OCI-LY1 (cell line): ENCODE measurements at regions not wholly inside any gene's neighbourhood (a gene's known extent, or its start where the extent isn't known, plus 50 kb on each side); places are given as distances from the start of the nearest gene placed in this dataset.

Source experiments
- H2AFZ ChIP-seq: fragments of 200-600 bp; sonication (generic), shearing (Covaris generic); 2 replicates; pipeline ENCODE4 v1.6.0; 2014; ENCODE audit warnings: antibody characterized with exemption, mild to moderate bottlenecking, low read length
- H3F3A ChIP-seq: fragments of 200-600 bp; sonication (generic), shearing (Covaris generic); 2 replicates; pipeline ENCODE4 v1.6.0; 2014; ENCODE audit warnings: mild to moderate bottlenecking, antibody characterized with exemption, low read length, moderate library complexity; ENCODE audit not compliant: insufficient read depth
- H3K27ac ChIP-seq: fragments of 200-600 bp; sonication (generic); 2 replicates; pipeline ENCODE4 v1.5.1; 2014; ENCODE audit warnings: low read length, mixed run types, mild to moderate bottlenecking, low read depth; ENCODE audit not compliant: poor library complexity, severe bottlenecking
- H3K27me3 ChIP-seq: fragments of 200-600 bp; sonication (generic); 2 replicates; pipeline ENCODE4 v1.6.0; 2014; ENCODE audit warnings: antibody characterized with exemption, mild to moderate bottlenecking, low read length, moderate library complexity; ENCODE audit not compliant: insufficient read depth
- H3K36me3 ChIP-seq: fragments of 200-600 bp; sonication (generic); 2 replicates; pipeline ENCODE4 v1.6.1; 2014; ENCODE audit warnings: mild to moderate bottlenecking, antibody characterized with exemption, low read length, moderate library complexity, mixed read lengths; ENCODE audit not compliant: insufficient read depth
- H3K4me1 ChIP-seq: fragments of 200-600 bp; sonication (generic); 2 replicates; pipeline ENCODE4 v1.5.1; 2014; ENCODE audit warnings: mild to moderate bottlenecking, low read length, moderate library complexity; ENCODE audit not compliant: insufficient read depth, severe bottlenecking
- H3K4me2 ChIP-seq: fragments of 200-600 bp; sonication (generic), shearing (Covaris generic); 2 replicates; pipeline ENCODE4 v1.6.1; 2014; ENCODE audit warnings: low read length
- H3K4me3 ChIP-seq: fragments of 200-600 bp; sonication (generic); 2 replicates; pipeline ENCODE4 v1.5.1; 2014; ENCODE audit warnings: low read length, low read depth, mild to moderate bottlenecking, mixed read lengths; ENCODE audit not compliant: poor library complexity, severe bottlenecking
- H3K79me2 ChIP-seq: fragments of 200-600 bp; shearing (Covaris generic); 2 replicates; pipeline ENCODE4 v1.6.1; 2016; ENCODE audit warnings: mixed run types, low read length, mixed read lengths; ENCODE audit not compliant: insufficient read depth
- H3K9ac ChIP-seq: fragments of 200-600 bp; sonication (generic), shearing (Covaris generic); 2 replicates; pipeline ENCODE4 v1.6.1; 2014; ENCODE audit warnings: mild to moderate bottlenecking, low read length, mixed read lengths
- H3K9me2 ChIP-seq: fragments of 200-600 bp; sonication (generic), shearing (Covaris generic); 2 replicates; pipeline ENCODE4 v1.6.1; 2014; ENCODE audit warnings: low read depth, mild to moderate bottlenecking, low read length, mixed read lengths
- H3K9me3 ChIP-seq: fragments of 200-600 bp; shearing (Covaris generic); 2 replicates; pipeline ENCODE4 v1.6.1; 2014; ENCODE audit warnings: low read length, mixed read lengths
- H4K20me1 ChIP-seq: fragments of 200-600 bp; sonication (generic), shearing (Covaris generic); 2 replicates; pipeline ENCODE4 v1.6.0; 2016; ENCODE audit warnings: mild to moderate bottlenecking, low read length; ENCODE audit not compliant: insufficient read depth
- EZH2 ChIP-seq: fragments of 200-600 bp; sonication (generic), shearing (Covaris generic); IDR thresholded peaks from 2 replicates; pipeline ENCODE4 v1.8.0; 2017; ENCODE audit warnings: borderline replicate concordance, mixed run types, mild to moderate bottlenecking, antibody characterized with exemption, low read length, moderate library complexity, mixed read lengths
- TF ChIP-seq, protein P1 (sequence below): fragments of 200-600 bp; sonication (generic), shearing (Covaris generic); IDR thresholded peaks from 2 replicates; pipeline ENCODE4 v1.5.1; 2017; ENCODE audit warnings: mild to moderate bottlenecking, antibody characterized with exemption, low read length, moderate library complexity, mixed read lengths

DNA sequence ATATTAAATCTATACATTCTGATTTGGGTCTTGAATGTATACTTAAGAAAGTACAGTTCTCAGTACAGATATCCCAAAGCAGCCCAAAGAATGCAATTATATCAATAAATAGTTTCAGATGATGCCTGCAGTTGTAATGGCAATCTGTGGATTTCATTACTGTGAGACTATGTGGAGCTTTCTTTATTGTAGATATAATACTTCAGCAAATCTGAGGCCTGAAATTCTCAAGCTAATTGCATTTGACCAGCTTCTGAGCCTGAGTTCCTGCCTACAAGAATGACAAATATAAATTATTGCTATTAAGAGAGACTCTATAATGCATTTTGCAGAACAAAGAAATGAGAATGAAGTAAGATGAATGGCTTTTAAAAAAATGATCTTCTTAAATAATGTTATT is 320.3 kb downstream of the DKK2 start:
- H3K27me3 ChIP-seq: no peaks in the 10 kb centered on the region

GRCh38 chr4:106708464-106708816 is 327.7 kb downstream of the DKK2 start:
- no peaks in the 10 kb centered on the region for H4K20me1 ChIP-seq
- H3F3A ChIP-seq: no peaks in the 10 kb centered on the region
- no peak overlapping the region for H2AFZ ChIP-seq
- H3K4me3 ChIP-seq: no peak overlapping the region
- no peaks in the 10 kb centered on the region for H3K9me3 ChIP-seq
- H3K9me2 ChIP-seq: no peaks in the 10 kb centered on the region
- H3K4me1 ChIP-seq: no peaks in the 10 kb centered on the region
- H3K4me2 ChIP-seq: no peak overlapping the region
- no peak overlapping the region for H3K27ac ChIP-seq
- no peak for TF ChIP-seq EZH2
- TF ChIP-seq, protein P1, sequence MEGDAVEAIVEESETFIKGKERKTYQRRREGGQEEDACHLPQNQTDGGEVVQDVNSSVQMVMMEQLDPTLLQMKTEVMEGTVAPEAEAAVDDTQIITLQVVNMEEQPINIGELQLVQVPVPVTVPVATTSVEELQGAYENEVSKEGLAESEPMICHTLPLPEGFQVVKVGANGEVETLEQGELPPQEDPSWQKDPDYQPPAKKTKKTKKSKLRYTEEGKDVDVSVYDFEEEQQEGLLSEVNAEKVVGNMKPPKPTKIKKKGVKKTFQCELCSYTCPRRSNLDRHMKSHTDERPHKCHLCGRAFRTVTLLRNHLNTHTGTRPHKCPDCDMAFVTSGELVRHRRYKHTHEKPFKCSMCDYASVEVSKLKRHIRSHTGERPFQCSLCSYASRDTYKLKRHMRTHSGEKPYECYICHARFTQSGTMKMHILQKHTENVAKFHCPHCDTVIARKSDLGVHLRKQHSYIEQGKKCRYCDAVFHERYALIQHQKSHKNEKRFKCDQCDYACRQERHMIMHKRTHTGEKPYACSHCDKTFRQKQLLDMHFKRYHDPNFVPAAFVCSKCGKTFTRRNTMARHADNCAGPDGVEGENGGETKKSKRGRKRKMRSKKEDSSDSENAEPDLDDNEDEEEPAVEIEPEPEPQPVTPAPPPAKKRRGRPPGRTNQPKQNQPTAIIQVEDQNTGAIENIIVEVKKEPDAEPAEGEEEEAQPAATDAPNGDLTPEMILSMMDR: no peak
- no peaks in the 10 kb centered on the region for H3K36me3 ChIP-seq
- H3K79me2 ChIP-seq: no peaks in the 10 kb centered on the region
- H3K9ac ChIP-seq: no peak overlapping the region
- no peaks in the 10 kb centered on the region for H3K27me3 ChIP-seq

More for the DNA sequence above, 320.3 kb downstream of the DKK2 start:
- H3K9me3 ChIP-seq: no peaks in the 10 kb centered on the region
- no peaks in the 10 kb centered on the region for H3K4me1 ChIP-seq
- no peaks in the 10 kb centered on the region for H4K20me1 ChIP-seq
- TF ChIP-seq, protein P1: no peak
- TF ChIP-seq EZH2: no peak
- H3K9me2 ChIP-seq: no peaks in the 10 kb centered on the region
- H3K9ac ChIP-seq: no peak overlapping the region
- no peaks in the 10 kb centered on the region for H3K36me3 ChIP-seq
- H2AFZ ChIP-seq: no peak overlapping the region
- H3K27ac ChIP-seq: no peak overlapping the region
- no peaks in the 10 kb centered on the region for H3F3A ChIP-seq
- H3K79me2 ChIP-seq: no peaks in the 10 kb centered on the region
- no peak overlapping the region for H3K4me3 ChIP-seq
- H3K4me2 ChIP-seq: no peak overlapping the region

GRCh38 chr4:106707776-106708463 is 328.2 kb downstream of the DKK2 start:
- H4K20me1 ChIP-seq: no peaks in the 10 kb centered on the region
- H3K9me3 ChIP-seq: no peaks in the 10 kb centered on the region
- no peak overlapping the region for H3K4me2 ChIP-seq
- TF ChIP-seq, protein P1: no peak
- no peak for TF ChIP-seq EZH2
- no peaks in the 10 kb centered on the region for H3F3A ChIP-seq
- no peaks in the 10 kb centered on the region for H3K36me3 ChIP-seq
- no peaks in the 10 kb centered on the region for H3K79me2 ChIP-seq
- no peaks in the 10 kb centered on the region for H3K27me3 ChIP-seq
- no peaks in the 10 kb centered on the region for H3K9me2 ChIP-seq
- H2AFZ ChIP-seq: no peak overlapping the region
- no peak overlapping the region for H3K9ac ChIP-seq
- no peaks in the 10 kb centered on the region for H3K4me1 ChIP-seq
- no peak overlapping the region for H3K4me3 ChIP-seq
- no peak overlapping the region for H3K27ac ChIP-seq
